ENCODE measurements at regions not wholly inside any gene's neighbourhood (a gene's known extent, or its start where the extent isn't known, plus 50 kb on each side); places are given as distances from the start of the nearest gene placed in this dataset.

DNA sequence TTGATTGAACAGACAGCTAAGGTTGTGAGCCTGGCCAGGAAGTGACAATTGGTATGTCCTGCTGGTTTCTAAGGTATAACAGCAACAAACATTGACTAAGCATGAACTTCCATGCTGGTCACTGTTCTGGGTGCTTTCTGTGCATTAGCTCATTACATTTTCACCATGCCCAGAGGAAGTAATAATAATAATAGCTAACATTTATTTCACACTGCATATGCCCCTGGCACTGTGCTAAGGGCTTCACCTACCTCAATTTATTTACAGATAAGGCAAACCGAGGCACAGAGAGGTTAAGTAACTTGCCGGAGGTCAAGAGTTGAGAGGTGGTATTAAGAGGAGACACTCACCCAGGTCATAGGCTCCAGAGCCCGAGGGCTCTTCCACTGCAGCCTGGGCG is 113.6 kb downstream of the PDCL3 start:
- DNase-seq (ENCODE audit: low read depth): no peak
- H3K4me3 ChIP-seq (ENCODE audit: low read depth, low read length): no peak overlapping the region
- TF ChIP-seq, protein P1, sequence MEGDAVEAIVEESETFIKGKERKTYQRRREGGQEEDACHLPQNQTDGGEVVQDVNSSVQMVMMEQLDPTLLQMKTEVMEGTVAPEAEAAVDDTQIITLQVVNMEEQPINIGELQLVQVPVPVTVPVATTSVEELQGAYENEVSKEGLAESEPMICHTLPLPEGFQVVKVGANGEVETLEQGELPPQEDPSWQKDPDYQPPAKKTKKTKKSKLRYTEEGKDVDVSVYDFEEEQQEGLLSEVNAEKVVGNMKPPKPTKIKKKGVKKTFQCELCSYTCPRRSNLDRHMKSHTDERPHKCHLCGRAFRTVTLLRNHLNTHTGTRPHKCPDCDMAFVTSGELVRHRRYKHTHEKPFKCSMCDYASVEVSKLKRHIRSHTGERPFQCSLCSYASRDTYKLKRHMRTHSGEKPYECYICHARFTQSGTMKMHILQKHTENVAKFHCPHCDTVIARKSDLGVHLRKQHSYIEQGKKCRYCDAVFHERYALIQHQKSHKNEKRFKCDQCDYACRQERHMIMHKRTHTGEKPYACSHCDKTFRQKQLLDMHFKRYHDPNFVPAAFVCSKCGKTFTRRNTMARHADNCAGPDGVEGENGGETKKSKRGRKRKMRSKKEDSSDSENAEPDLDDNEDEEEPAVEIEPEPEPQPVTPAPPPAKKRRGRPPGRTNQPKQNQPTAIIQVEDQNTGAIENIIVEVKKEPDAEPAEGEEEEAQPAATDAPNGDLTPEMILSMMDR (IDR thresholded peaks at IDR 0.05; ENCODE audit: low read depth, low read length): no peak
- no peak for TF ChIP-seq POLR2A (IDR thresholded peaks at IDR 0.05; ENCODE audit: extremely low read depth, insufficient read length)
- TF ChIP-seq, protein P2, sequence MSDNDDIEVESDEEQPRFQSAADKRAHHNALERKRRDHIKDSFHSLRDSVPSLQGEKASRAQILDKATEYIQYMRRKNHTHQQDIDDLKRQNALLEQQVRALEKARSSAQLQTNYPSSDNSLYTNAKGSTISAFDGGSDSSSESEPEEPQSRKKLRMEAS (IDR thresholded peaks at IDR 0.05; ENCODE audit: low read depth, low read length): no peak
- no peak for TF ChIP-seq MYC (IDR thresholded peaks at IDR 0.05; ENCODE audit: low read depth, low read length)

DNA sequence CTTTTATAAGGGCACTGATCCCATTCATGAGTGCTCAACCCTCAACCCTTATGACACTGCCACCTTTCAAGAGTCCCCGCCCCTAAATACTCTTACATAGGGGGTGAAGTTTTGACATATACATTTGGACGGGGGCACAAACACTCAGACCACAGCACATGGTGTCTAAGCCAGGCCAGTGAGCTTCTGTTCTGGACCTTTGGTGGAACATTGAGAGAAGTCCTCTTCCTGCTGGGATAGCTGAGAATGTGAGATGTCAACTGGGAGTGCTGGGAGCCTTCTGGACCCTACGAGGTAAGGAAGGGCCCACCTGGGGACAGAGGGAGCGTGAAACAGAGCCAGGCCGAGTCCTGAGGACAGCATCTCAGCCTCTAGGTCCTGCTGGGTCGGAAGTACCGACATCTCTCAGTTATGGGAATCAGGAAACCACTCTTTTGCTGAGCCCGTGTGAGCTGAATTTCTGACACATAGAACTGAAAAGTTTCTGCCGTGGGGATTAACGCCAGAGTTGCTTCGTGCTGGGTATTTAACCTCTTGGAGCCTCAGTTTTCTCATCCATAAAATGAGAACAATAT is 114.9 kb downstream of the PDCL3 start:
- H3K4me3 ChIP-seq (ENCODE audit: low read depth, low read length): no peak overlapping the region
- TF ChIP-seq MYC (IDR thresholded peaks at IDR 0.05; ENCODE audit: low read depth, low read length): no peak
- TF ChIP-seq, protein P2 (IDR thresholded peaks at IDR 0.05; ENCODE audit: low read depth, low read length): no peak
- TF ChIP-seq, protein P1 (IDR thresholded peaks at IDR 0.05; ENCODE audit: low read depth, low read length): no peak
- TF ChIP-seq POLR2A (IDR thresholded peaks at IDR 0.05; ENCODE audit: extremely low read depth, insufficient read length): no peak
- no peak for DNase-seq (ENCODE audit: low read depth)

DNA sequence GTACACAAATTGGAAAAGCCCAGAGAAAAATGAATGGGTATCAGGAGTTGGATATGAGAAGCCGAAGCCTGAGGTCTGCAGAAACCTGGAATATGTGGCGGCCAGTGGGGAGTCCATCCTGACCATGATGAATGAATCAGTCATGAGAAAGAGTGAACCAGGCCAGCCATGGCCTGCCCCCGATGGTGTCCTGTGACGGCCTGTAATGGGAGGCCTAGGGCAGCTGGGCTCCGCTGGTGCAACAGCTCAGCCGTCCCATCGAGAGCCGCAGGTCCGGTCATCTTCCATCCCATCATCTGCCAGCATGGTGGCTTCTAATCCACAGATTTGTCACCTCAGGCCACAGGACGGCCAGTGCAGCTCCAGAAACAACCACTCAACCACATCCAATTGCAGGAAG is 116.4 kb downstream of the PDCL3 start:
- TF ChIP-seq, protein P2 (IDR thresholded peaks at IDR 0.05; ENCODE audit: low read depth, low read length): no peak
- TF ChIP-seq MYC (IDR thresholded peaks at IDR 0.05; ENCODE audit: low read depth, low read length) (no peak), POLR2A (IDR thresholded peaks at IDR 0.05; ENCODE audit: extremely low read depth, insufficient read length) (no peak)
- TF ChIP-seq, protein P1 (IDR thresholded peaks at IDR 0.05; ENCODE audit: low read depth, low read length): no peak
- no peak for DNase-seq (ENCODE audit: low read depth)

DNA sequence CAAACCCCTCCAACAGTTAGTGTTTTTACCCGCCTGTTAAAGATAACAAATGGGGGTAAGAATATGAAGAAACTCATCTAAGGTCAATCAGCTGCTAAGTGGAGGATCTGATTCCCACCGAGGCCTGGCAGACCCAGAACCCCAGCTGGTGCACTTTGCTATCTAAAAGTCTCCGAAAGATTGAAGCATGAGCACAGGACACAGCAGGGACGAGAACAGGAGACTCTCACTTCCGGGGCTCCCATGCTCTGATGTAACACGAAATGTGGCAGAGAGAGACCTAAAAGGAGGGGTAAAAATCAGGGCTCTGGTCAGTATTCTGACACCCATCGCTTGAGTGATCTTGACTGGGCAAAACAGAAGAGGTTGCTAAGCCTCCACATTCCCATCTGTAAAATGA is 119.7 kb downstream of the PDCL3 start:
- H3K4me3 ChIP-seq (ENCODE audit: low read depth, low read length): no peak overlapping the region
- TF ChIP-seq, protein P2 (IDR thresholded peaks at IDR 0.05; ENCODE audit: low read depth, low read length): no peak
- no peak for TF ChIP-seq POLR2A (IDR thresholded peaks at IDR 0.05; ENCODE audit: extremely low read depth, insufficient read length)
- TF ChIP-seq MYC (IDR thresholded peaks at IDR 0.05; ENCODE audit: low read depth, low read length): no peak
- TF ChIP-seq, protein P1 (IDR thresholded peaks at IDR 0.05; ENCODE audit: low read depth, low read length): no peak
- DNase-seq (ENCODE audit: low read depth): no peak

More for the DNA sequence above, 116.4 kb downstream of the PDCL3 start:
- H3K4me3 ChIP-seq (ENCODE audit: low read depth, low read length): no peak overlapping the region

DNA sequence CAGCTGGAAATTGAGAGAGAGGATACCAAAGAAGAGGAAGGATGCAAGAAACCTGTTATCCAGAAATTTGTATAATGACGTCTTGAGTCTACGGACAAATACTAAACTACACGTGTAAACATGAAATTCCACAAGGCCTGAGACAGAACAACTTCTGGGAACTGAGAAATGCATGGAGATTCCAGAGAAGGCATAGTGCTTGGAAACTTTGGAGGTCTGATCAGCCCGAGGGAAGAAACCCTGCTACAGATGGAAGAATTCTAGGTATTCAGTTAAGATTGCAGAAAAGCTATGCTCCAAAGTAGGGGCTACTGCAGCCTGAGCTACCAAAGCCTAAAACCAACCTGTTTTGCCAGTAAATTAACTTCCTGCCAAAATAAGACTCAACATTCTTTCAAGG is 120.4 kb downstream of the PDCL3 start:
- H3K4me3 ChIP-seq (ENCODE audit: low read depth, low read length): no peak overlapping the region

More for the DNA sequence above, 120.4 kb downstream of the PDCL3 start:
- no peak for DNase-seq (ENCODE audit: low read depth)
- TF ChIP-seq, protein P2 (IDR thresholded peaks at IDR 0.05; ENCODE audit: low read depth, low read length): no peak
- TF ChIP-seq, protein P1 (IDR thresholded peaks at IDR 0.05; ENCODE audit: low read depth, low read length): no peak
- TF ChIP-seq POLR2A (IDR thresholded peaks at IDR 0.05; ENCODE audit: extremely low read depth, insufficient read length) (no peak), MYC (IDR thresholded peaks at IDR 0.05; ENCODE audit: low read depth, low read length) (no peak)

Data from NB4 (cell line).